ENCODE measurements at regions not wholly inside any gene's neighbourhood (a gene's known extent, or its start where the extent isn't known, plus 50 kb on each side); places are given as distances from the start of the nearest gene placed in this dataset.
"Not testable (repeated sequence)": the region's sequence is repeated elsewhere in the genome, so short reads cannot be mapped to it uniquely, and the experiment has no call there.

DNA sequence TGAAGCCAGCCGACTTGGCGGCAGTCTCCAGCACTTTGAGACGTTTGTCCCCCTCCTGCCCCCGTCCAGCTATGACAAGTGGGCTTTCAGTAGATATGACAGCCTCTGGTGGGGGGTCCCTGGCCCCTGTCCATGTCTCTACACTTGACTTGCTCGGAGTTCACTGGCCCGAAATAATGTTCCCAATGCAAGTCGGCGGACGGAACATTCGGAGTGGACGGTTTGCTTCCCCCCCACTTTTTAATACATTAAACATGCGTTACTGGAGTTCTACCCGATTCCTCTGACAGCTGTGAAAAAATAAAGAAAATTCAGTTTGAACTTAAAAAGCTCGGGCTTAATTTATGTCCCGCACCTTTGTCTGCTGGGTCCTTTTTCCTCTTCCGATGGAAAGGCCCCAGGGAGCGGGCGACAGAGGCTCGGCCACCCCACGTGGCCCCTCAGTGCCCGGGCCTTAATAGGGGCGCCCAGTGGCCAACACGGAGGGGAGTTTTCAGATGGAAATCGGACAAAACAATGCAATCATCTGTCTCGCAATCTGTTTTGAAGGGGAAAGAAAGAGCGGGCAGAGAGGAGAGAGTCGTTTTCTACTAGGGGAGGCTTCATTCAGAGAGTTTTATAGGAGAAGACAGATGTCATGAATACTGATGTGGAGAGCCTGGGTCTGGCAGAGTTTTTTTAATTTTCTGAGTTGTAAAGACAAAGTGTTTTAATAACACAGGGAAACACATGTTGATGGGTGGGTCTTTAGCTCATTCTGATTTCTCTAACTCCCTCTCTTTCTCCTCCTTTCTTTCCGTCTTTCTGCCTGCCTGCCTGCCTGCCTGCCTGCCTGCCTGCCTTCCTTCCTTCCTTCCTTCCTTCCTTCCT is 50.2 kb downstream of the SMIM38 start:
- Mint-ChIP-seq H3K4me3 (no peak overlapping the region), H3K27ac (no peak overlapping the region), H3K4me1 (peaks cover 6% of the 10 kb centered on the region), H3K9me3 (no peaks in the 10 kb centered on the region), H3K36me3 (ENCODE audit: low read depth) (no peaks in the 10 kb centered on the region), H3K27me3 (peaks cover 10% of the 10 kb centered on the region)
- no peak for ATAC-seq (replicated peaks)

DNA sequence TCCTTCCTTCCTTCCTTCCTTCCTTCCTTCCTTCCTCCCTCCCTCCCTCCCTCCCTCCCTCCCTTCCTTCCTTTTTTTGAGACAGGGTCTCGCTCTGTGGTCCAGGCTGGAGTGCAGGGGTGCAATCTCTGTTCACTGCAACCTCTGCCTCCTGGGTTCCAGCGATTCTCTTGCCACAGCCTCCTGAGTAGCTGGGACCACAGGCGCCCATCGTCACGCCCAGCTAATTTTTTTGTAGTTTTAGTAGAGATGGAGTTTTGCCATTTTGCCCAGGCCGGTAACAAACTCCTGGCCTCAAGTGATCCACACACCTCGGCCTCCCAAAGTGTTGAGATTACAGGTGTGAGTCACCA is 50.9 kb downstream of the SMIM38 start:
- not testable (repeated sequence) for H3K36me3 Mint-ChIP-seq (ENCODE audit: low read depth); ATAC-seq (replicated peaks); H3K9me3 Mint-ChIP-seq; H3K4me1 Mint-ChIP-seq; H3K4me3 Mint-ChIP-seq; H3K27ac Mint-ChIP-seq; H3K27me3 Mint-ChIP-seq

DNA sequence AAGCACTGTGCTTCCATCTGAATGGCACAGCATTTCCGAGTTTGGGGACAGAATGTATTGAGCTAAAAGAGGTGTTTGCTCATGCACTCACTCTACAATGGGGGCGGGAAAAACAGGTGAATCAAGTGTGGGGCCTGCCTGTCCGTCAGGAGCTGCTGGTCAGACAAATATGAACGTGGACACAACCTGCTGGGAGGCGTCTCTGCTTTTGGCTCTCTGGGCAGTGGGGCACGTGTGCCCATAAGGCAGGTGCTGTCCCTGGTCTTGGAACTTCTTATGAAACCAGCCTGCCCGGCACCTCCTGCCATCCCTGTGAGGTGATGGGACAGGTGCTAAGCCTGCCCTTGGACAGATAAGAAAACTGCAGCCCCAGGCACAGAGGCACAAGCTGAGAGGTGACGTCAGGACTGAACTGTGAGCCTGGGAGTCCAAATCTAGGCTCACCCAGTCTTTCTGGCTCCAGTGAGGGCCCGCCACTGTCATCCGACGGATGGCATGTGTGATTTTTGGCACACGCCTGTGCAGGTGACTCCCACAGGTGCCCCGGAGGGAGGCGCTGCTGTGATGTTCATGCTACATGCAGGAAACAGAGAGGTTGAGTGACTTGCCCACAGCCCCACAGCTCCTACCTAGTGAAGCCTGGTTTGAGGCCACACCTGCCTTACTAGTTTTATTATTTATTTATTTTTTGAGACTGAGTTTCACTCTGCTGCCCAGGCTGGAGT is 51.6 kb downstream of the SMIM38 start:
- Mint-ChIP-seq H3K4me1 (peaks cover 6% of the 10 kb centered on the region), H3K27ac (no peak overlapping the region), H3K36me3 (ENCODE audit: low read depth) (no peaks in the 10 kb centered on the region), H3K27me3 (peaks cover 13% of the 10 kb centered on the region), H3K4me3 (no peak overlapping the region), H3K9me3 (no peaks in the 10 kb centered on the region)
- ATAC-seq (replicated peaks), result no peak

DNA sequence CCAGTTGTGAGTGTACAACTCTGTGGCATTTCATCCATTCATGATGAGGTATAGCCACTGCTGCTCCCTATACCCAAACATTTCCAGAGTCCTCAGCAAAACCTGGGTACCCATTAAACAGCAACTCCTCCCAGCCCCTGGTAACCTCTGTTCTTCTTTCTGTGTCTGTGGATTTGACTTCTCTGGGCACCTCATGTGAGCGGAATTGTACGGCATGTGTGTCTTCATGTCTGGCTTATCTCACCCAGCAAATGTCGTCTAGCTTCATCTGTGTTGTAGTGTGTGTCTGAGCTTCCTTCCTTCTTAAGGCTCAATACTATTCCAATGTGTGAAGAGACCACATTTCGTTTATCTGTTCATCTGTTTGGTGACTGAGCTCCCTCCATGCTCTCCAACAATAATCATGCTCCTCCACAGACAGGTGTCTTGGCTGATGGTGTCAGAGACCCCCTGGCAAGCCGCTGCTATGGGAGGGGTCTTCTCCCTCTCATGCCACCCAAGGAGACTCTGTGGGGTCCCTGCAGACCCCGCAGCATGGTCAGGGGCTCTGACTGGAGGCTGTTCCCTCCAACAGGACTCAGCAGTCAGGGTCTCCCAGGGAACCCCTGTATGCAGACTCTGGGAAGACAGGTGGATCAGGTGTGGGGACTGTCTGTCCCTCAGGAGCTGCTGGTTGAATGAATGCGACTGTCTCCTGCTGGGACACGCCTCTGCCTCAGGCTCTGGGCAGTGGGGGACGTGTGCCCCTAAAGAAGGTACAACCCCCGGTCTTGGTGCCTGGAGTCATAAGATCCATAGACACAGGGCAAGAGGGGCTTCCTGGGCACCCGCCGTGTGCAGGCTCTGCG is 52.7 kb downstream of the SMIM38 start:
- H3K36me3 Mint-ChIP-seq (ENCODE audit: low read depth), result no peaks in the 10 kb centered on the region
- H3K27me3 Mint-ChIP-seq, result peaks cover 17% of the 10 kb centered on the region
- ATAC-seq (replicated peaks), result no peak
- H3K4me3 Mint-ChIP-seq, result no peak overlapping the region
- no peaks in the 10 kb centered on the region for H3K9me3 Mint-ChIP-seq
- no peak overlapping the region for H3K27ac Mint-ChIP-seq
- H3K4me1 Mint-ChIP-seq, result peaks cover 10% of the 10 kb centered on the region

DNA sequence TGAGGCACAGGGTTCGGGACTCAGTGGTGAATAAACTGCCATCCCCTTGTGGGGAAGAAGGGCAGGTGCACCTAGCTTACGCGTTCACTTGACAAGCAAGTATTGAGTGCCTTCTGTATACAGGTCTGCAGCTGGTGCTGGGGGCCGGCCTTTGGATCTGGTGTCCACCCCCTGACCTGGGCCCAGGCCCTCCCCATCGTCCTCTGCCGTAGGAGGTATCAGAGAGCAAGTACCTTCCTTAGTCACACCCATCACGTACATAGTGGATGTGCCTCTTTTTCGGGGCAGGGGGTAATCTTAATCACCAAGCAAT is 53.3 kb downstream of the SMIM38 start:
- peaks cover 17% of the 10 kb centered on the region for H3K27me3 Mint-ChIP-seq
- no peak for ATAC-seq (replicated peaks)
- H3K4me1 Mint-ChIP-seq, result peaks cover 13% of the 10 kb centered on the region
- H3K27ac Mint-ChIP-seq, result no peak overlapping the region
- H3K9me3 Mint-ChIP-seq, result no peaks in the 10 kb centered on the region
- H3K4me3 Mint-ChIP-seq, result no peak overlapping the region
- H3K36me3 Mint-ChIP-seq (ENCODE audit: low read depth), result no peaks in the 10 kb centered on the region

DNA sequence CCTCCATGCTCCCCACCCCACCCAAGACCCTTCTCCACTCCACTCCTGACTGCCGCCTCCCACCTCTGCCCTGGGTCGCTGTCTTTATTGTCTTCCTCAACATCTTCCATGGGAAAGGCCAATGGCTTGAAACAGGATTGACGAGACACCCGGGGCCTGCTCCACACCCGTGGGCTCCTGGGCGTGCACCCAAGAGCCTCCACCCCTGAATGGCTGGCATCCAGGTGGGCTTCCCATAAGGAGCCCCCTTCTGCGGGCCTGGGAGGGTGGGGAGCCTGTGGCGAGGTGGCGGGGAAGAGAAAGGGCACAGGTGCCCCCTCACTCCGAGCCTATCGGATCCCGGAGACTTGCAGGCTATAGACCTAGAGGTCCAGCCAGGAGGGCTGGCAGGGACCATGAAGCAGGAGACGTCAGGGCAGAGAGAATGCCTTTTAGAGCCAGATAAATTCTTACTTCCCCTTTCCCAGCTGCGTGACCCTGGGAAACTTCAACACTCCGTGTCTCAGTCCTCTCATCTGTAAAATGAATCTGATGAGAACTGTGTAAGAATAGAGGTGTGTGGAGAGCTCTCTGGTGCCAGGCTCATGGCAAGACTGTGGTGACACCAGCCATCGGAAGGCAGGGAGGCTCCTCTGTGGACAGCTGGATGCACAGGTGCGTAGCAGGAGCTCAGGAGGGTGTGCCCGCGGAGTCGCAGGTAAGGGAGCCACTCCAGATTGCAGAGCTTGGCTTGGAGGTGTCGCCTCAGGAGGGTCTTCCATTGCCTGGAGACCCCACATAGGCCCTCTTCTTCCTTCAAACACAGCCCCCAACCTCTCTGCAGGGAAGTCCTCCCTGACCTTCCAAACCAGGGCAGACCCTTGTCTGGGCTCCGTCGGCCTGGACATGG is 53.9 kb downstream of the SMIM38 start:
- Mint-ChIP-seq H3K27ac (peak overlapping the region; percentile 33), H3K4me1 (peaks cover 13% of the 10 kb centered on the region), H3K9me3 (no peaks in the 10 kb centered on the region), H3K27me3 (peaks cover 23% of the 10 kb centered on the region), H3K36me3 (ENCODE audit: low read depth) (no peaks in the 10 kb centered on the region), H3K4me3 (no peak overlapping the region)
- ATAC-seq (replicated peaks), result no peak

DNA sequence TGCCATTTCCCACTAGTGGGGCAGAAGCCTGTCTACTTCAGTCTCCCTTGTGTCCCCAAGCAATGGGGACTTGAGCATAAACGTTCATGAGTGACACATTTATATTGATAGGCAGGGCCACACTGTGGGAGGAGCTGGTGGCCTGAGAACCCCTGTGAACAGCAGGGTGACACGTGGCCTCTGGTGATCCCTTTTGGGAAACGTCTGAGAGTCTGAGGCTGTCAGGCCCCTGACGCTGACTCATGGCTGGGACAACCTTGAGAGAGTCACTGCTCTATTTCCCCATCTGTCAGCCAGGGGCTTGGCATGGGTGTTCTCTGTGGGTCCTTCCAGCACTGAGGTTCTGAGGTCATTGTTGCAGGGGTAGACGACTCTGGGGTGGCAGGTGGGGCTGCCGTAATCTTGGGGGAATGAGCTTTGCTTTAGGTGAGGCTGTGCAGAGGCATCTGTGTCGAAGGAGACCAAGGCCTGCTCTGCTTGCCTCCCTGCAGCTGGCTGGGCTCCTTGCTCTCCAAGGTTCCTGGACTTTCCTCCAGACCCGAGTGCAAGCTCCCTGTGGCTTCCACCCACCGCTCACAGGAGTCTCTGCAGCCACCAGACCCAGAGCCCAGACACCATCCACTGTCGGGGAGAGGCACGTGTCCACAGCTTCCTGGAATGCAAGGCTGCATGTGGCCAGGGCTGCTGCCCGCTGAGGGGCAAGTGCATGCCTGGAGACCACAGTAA is 54.7 kb downstream of the SMIM38 start:
- H3K4me3 Mint-ChIP-seq, result no peak overlapping the region
- H3K27me3 Mint-ChIP-seq, result peaks cover 23% of the 10 kb centered on the region
- ATAC-seq (replicated peaks), result peak; percentile 52
- no peaks in the 10 kb centered on the region for H3K9me3 Mint-ChIP-seq
- peak overlapping the region; percentile 33 for H3K27ac Mint-ChIP-seq
- no peaks in the 10 kb centered on the region for H3K36me3 Mint-ChIP-seq (ENCODE audit: low read depth)
- peaks cover 13% of the 10 kb centered on the region for H3K4me1 Mint-ChIP-seq

DNA sequence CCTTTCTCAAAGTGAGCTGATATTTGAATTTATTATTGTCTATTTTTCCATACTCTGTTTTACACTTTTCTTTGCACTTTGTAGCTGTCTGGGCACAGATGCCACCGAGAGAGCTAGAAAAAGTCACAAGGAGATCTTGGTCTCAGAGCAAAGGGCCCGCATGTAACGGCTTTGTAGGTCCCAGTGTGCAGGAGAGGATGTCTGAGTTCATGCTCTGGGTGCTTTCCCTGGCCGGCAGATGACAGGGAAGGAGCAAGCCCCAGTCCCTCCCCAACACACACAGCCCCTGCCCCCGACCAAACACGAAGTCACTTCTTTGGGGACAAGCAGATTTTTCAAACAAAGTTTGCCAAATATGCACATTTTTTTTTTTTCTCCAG is 55.8 kb downstream of the SMIM38 start:
- no peak for ATAC-seq (replicated peaks)
- Mint-ChIP-seq H3K27ac (no peak overlapping the region), H3K9me3 (no peaks in the 10 kb centered on the region), H3K4me1 (peaks cover 13% of the 10 kb centered on the region), H3K36me3 (ENCODE audit: low read depth) (no peaks in the 10 kb centered on the region), H3K4me3 (no peak overlapping the region), H3K27me3 (peaks cover 23% of the 10 kb centered on the region)

DNA sequence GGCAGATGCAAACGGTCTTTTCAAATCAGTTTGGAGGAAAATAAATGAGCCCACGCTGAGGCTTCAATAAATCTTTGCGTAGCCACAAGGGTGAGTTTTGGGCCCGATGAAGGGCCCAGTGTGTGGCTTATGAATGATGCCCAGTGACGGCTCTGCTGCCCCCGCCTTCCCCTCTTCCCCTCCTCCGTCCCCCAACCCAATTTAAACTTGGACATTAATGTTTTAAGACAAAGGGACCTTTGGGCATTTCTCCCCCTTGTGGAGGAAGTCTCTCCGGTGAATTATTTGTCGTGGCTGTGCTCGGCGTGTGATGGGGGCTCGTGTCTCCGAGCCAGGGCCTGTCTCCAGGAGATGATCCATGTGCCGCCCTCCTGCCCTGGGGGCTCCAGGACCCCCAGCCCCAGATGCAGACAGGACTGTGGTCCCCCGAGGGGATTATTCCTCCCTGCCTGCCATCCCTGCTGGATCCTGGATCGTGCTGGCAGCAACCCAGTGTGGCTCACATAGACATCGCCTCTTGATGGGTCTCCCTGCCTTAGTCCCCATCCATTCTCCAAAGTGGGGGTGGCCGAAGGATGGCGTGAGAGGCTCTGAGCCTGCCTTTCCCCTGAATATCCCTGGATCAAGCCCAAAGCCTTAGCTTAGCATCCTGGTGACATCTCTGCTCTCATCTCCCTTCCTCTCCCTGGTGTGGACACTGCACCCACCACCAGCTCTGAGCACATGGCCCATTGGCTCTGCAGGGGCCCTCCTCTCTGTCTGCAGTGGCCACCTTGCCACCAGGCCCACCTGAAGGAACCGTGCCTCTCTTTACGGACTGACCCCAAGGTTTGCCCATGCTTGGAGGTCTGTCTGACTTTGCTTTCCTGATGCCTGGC is 56.4 kb downstream of the SMIM38 start:
- H3K9me3 Mint-ChIP-seq, result no peaks in the 10 kb centered on the region
- H3K4me1 Mint-ChIP-seq, result peaks cover 13% of the 10 kb centered on the region
- H3K4me3 Mint-ChIP-seq, result no peak overlapping the region
- peak overlapping the region; percentile 15 for H3K27ac Mint-ChIP-seq
- no peaks in the 10 kb centered on the region for H3K36me3 Mint-ChIP-seq (ENCODE audit: low read depth)
- H3K27me3 Mint-ChIP-seq, result peaks cover 23% of the 10 kb centered on the region
- ATAC-seq (replicated peaks), result no peak

DNA sequence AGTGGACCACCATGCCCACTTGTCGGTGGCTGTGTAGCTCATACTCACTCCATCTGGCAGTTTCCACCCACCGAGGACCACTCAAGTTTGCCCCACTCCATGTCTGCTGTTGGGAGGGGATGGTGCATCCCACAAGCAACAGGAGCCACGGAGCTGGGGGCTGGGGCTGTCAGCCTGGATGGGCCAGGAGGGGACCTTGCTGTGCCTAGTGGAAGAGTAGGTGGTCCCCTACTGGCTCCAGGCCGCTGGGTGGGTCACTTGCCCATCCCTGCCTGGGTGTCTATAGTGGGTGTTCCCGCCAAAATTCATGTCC is 57.0 kb downstream of the SMIM38 start:
- peaks cover 13% of the 10 kb centered on the region for H3K4me1 Mint-ChIP-seq
- no peak for ATAC-seq (replicated peaks)
- H3K27me3 Mint-ChIP-seq, result peaks cover 23% of the 10 kb centered on the region
- no peaks in the 10 kb centered on the region for H3K36me3 Mint-ChIP-seq (ENCODE audit: low read depth)
- H3K4me3 Mint-ChIP-seq, result no peak overlapping the region
- peak overlapping the region; percentile 15 for H3K27ac Mint-ChIP-seq
- H3K9me3 Mint-ChIP-seq, result no peaks in the 10 kb centered on the region

DNA sequence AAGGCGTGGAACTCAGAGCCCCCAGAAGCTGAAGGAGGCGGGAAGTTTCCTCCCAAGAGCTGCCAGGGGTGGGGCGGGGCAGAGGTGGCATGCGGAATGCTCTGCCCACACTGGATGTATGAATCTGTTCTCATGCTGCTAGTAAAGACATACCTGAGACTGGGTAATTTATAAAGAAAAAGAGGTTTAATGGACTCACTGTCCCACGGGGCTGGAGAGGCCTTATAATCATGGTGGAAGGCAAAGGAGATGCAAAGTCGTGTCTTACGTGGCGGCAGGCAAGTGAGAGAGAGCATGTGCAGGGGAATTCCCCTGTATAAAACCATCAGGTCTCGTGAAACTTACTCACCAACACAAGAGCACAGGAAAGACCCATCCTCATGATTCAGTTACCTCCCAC is 57.6 kb downstream of the SMIM38 start:
- no peak overlapping the region for H3K4me3 Mint-ChIP-seq
- peaks cover 13% of the 10 kb centered on the region for H3K4me1 Mint-ChIP-seq
- H3K27ac Mint-ChIP-seq, result peak overlapping the region; percentile 15
- H3K36me3 Mint-ChIP-seq (ENCODE audit: low read depth), result no peaks in the 10 kb centered on the region
- H3K9me3 Mint-ChIP-seq, result no peaks in the 10 kb centered on the region
- peak; percentile 88 for ATAC-seq (replicated peaks)
- peaks cover 20% of the 10 kb centered on the region for H3K27me3 Mint-ChIP-seq

DNA sequence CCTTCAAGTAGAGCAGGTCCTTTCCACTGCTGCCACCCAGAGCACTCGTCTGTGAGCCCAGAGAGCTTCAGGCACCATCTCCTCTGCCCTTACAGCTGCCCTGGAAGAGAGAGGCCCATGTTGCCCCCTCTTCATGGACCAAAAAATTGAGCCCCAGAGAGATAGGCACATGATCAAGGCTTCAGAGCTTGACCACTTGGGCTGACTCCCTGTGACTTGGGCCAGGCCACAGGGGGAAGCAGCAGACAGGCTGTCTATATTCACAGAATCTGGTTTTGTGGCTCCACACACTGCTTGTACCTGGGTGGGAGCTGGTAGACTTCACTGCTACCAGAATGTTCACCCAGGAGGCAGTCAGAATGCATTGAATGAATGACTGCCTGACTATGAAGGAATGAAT is 58.2 kb downstream of the SMIM38 start:
- no peaks in the 10 kb centered on the region for H3K9me3 Mint-ChIP-seq
- no peak overlapping the region for H3K4me3 Mint-ChIP-seq
- no peaks in the 10 kb centered on the region for H3K36me3 Mint-ChIP-seq (ENCODE audit: low read depth)
- peaks cover 20% of the 10 kb centered on the region for H3K27me3 Mint-ChIP-seq
- no peak overlapping the region for H3K27ac Mint-ChIP-seq
- ATAC-seq (replicated peaks), result no peak
- H3K4me1 Mint-ChIP-seq, result peaks cover 13% of the 10 kb centered on the region

DNA sequence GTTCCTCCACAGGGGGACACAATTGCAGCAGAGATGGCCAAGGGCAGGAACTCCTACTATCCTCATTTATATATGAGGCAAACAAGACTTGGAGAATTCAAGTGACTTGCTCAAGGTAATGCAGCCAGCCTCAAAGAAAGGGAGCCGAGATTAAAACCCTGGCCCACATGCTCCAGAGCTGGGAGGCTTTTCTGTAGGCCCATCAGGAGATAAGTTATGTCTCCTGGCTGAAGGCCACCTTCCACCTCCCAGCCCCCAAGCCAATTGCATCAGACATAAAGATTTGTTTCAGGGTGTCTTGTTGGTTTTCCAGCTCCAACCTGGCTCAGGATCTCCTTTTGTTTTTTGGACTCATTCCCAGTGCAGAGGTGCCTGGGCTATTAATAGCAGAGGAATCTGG is 59.5 kb downstream of the SMIM38 start:
- peaks cover 8% of the 10 kb centered on the region for H3K4me1 Mint-ChIP-seq
- no peak overlapping the region for H3K27ac Mint-ChIP-seq
- H3K9me3 Mint-ChIP-seq, result no peaks in the 10 kb centered on the region
- peaks cover 17% of the 10 kb centered on the region for H3K27me3 Mint-ChIP-seq
- ATAC-seq (replicated peaks), result no peak
- H3K4me3 Mint-ChIP-seq, result no peak overlapping the region
- no peaks in the 10 kb centered on the region for H3K36me3 Mint-ChIP-seq (ENCODE audit: low read depth)
